ENCODE measurements at regions not wholly inside any gene's neighbourhood (a gene's known extent, or its start where the extent isn't known, plus 50 kb on each side); places are given as distances from the start of the nearest gene placed in this dataset.

GRCh38 chr6:8182902-8183665 is 80.7 kb upstream of the EEF1E1 start:
- in situ Hi-C loops (cut with MboI; ENCODE audit: low sequenced_read_pairs, unreplicated experiment), result no loop called here
- no peak for TF ChIP-seq CTCF (IDR thresholded peaks at IDR 0.05; ENCODE audit: borderline replicate concordance, control extremely low read depth, extremely low read depth, insufficient read depth, missing control alignments)
- no peak for DNase-seq (ENCODE audit: low spot score)

GRCh38 chr6:8181951-8182845 is 79.8 kb upstream of the EEF1E1 start:
- in situ Hi-C loops (cut with MboI; ENCODE audit: low sequenced_read_pairs, unreplicated experiment), result no loop called here
- no peak for TF ChIP-seq CTCF (IDR thresholded peaks at IDR 0.05; ENCODE audit: borderline replicate concordance, control extremely low read depth, extremely low read depth, insufficient read depth, missing control alignments)
- no peak for DNase-seq (ENCODE audit: low spot score)

GRCh38 chr6:8181160-8181881 is 79.0 kb upstream of the EEF1E1 start:
- no peak for TF ChIP-seq CTCF (IDR thresholded peaks at IDR 0.05; ENCODE audit: borderline replicate concordance, control extremely low read depth, extremely low read depth, insufficient read depth, missing control alignments)
- in situ Hi-C loops (cut with MboI; ENCODE audit: low sequenced_read_pairs, unreplicated experiment), result no loop called here
- no peak for DNase-seq (ENCODE audit: low spot score)

GRCh38 chr6:8180327-8181159 is 78.2 kb upstream of the EEF1E1 start:
- in situ Hi-C loops (cut with MboI; ENCODE audit: low sequenced_read_pairs, unreplicated experiment), result no loop called here
- no peak for TF ChIP-seq CTCF (IDR thresholded peaks at IDR 0.05; ENCODE audit: borderline replicate concordance, control extremely low read depth, extremely low read depth, insufficient read depth, missing control alignments)
- DNase-seq (ENCODE audit: low spot score), result no peak

GRCh38 chr6:8177721-8178120 is 75.4 kb upstream of the EEF1E1 start:
- in situ Hi-C loops (cut with MboI; ENCODE audit: low sequenced_read_pairs, unreplicated experiment), result no loop called here
- no peak for DNase-seq (ENCODE audit: low spot score)
- TF ChIP-seq CTCF (IDR thresholded peaks at IDR 0.05; ENCODE audit: borderline replicate concordance, control extremely low read depth, extremely low read depth, insufficient read depth, missing control alignments), result no peak

Data from GM13976 (cell line).